OCI-LY7 (cell line): ENCODE measurements at regions not wholly inside any gene's neighbourhood (a gene's known extent, or its start where the extent isn't known, plus 50 kb on each side); places are given as distances from the start of the nearest gene placed in this dataset.
"Not testable (repeated sequence)": the region's sequence is repeated elsewhere in the genome, so short reads cannot be mapped to it uniquely, and the experiment has no call there.

ENCODE experiments used
- EZH2phosphoT487 ChIP-seq: fragments of 200-600 bp; sonication (generic); IDR thresholded peaks from 2 replicates; pipeline ENCODE4 v1.6.1; 2018; ENCODE audit warnings: low read depth, borderline replicate concordance, mild to moderate bottlenecking, mixed run types, antibody characterized with exemption, low read length, moderate library complexity, mixed read lengths
- TF ChIP-seq, protein P1 (sequence below): fragments of 200-600 bp; sonication (generic); conservative IDR thresholded peaks from 2 replicates; pipeline ENCODE4 v1.5.1; 2014; ENCODE audit warnings: mild to moderate bottlenecking, antibody characterized with exemption, low read length, moderate library complexity, mixed read lengths

DNA sequence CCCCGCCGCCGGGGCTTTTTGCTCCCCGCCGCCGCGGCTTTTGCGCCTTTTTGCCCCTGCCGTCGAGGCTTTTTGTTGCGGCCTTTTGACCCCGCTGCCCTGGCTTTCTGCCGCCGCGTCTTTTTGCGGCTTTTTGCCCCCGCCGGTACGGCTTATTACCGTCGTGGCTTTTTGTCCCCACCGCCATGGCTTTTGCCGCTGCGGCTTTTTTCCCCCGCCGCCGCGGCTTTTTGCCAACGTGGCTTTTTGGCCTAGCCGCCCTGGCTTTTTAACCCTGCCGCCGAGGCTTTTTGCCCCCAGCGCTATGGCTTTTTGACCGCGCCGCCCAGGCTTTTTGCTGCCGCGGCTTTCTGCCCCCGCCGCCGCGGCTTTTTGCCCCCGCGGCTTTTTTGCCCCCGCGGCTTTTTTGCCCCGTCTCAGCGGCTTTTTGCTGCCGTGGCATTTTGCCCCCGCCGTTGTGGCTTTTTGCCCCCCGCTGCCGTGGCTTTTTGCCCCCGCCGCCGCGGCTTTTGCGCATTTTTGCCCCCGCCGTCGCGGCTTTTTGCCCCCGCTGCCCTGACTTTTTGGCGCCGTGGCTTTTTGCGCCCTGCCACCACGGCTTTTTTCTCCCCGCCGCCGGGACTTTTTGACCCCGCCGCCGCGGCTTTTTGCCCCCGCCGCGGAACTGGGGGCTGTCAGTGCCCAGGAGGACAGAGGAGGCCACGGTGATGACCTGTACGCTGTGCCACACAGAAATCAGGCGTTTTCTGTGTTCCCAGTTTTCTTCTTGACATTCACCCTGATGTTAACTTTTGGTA lies 4828.5 kb upstream of the OR11H1 start:
- TF ChIP-seq, protein P1, sequence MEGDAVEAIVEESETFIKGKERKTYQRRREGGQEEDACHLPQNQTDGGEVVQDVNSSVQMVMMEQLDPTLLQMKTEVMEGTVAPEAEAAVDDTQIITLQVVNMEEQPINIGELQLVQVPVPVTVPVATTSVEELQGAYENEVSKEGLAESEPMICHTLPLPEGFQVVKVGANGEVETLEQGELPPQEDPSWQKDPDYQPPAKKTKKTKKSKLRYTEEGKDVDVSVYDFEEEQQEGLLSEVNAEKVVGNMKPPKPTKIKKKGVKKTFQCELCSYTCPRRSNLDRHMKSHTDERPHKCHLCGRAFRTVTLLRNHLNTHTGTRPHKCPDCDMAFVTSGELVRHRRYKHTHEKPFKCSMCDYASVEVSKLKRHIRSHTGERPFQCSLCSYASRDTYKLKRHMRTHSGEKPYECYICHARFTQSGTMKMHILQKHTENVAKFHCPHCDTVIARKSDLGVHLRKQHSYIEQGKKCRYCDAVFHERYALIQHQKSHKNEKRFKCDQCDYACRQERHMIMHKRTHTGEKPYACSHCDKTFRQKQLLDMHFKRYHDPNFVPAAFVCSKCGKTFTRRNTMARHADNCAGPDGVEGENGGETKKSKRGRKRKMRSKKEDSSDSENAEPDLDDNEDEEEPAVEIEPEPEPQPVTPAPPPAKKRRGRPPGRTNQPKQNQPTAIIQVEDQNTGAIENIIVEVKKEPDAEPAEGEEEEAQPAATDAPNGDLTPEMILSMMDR = not testable (repeated sequence)
- TF ChIP-seq EZH2phosphoT487 = not testable (repeated sequence)
